ENCODE measurements at regions not wholly inside any gene's neighbourhood (a gene's known extent, or its start where the extent isn't known, plus 50 kb on each side); places are given as distances from the start of the nearest gene placed in this dataset.

GRCh38 chr6:44732243-44732642, 344.7 kb downstream of the CDC5L start:
- Histone ChIP-seq H3K27me3 (ENCODE audit: insufficient read depth, low read length, poor library complexity) (no peaks in the 10 kb centered on the region), H3K27ac (ENCODE audit: low read length) (no peak overlapping the region), H3K9me3 (ENCODE audit: insufficient read depth, low read length, severe bottlenecking) (no peaks in the 10 kb centered on the region), H2AFZ (ENCODE audit: low read depth, low read length) (no peak overlapping the region), H3K4me2 (ENCODE audit: insufficient read depth, low read length) (no peak overlapping the region), H3K4me1 (ENCODE audit: insufficient read depth, low read length) (no peaks in the 10 kb centered on the region), H3K79me2 (ENCODE audit: insufficient read depth, low read length) (no peaks in the 10 kb centered on the region), H3K4me3 (ENCODE audit: low read depth in 1 of 2, low read length in 2 of 2) (no peak overlapping the region), H4K20me1 (ENCODE audit: insufficient read depth, low read length) (no peaks in the 10 kb centered on the region), H3K36me3 (ENCODE audit: insufficient read depth, low read length) (no peaks in the 10 kb centered on the region), H3K9ac (ENCODE audit: low read depth, low read length) (no peak overlapping the region)
- TF ChIP-seq EZH2 (IDR thresholded peaks at IDR 0.05; ENCODE audit: borderline replicate concordance, low read depth, low read length, severe bottlenecking) (no peak), CTCF (IDR thresholded peaks at IDR 0.05; ENCODE audit: borderline replicate concordance, extremely low read depth, low read length, poor library complexity, severe bottlenecking) (no peak)
- DNase-seq = no peak
- no peak for ATAC-seq (ENCODE audit: insufficient read depth, low read depth)

- H3K27ac ChIP-seq (ENCODE audit: low read length) = no peak overlapping the region
These were observed 345.6 kb downstream of the CDC5L start for GRCh38 chr6:44733126-44733525.

GRCh38 chr6:44733868-44734267, 346.4 kb downstream of the CDC5L start:
- H3K9me3 ChIP-seq (ENCODE audit: insufficient read depth, low read length, severe bottlenecking) = no peaks in the 10 kb centered on the region
- H3K27me3 ChIP-seq (ENCODE audit: insufficient read depth, low read length, poor library complexity) = no peaks in the 10 kb centered on the region
- ATAC-seq (ENCODE audit: insufficient read depth, low read depth) (no peak), DNase-seq (no peak)
- H3K79me2 ChIP-seq (ENCODE audit: insufficient read depth, low read length) = no peaks in the 10 kb centered on the region
- 0 out of 2 replicates have a peak, but pooled peaks cover 3% of the 10 kb centered on the region for H3K4me1 ChIP-seq (ENCODE audit: insufficient read depth, low read length)
- TF ChIP-seq CTCF (IDR thresholded peaks at IDR 0.05; ENCODE audit: borderline replicate concordance, extremely low read depth, low read length, poor library complexity, severe bottlenecking) = no peak
- no peak for TF ChIP-seq EZH2 (IDR thresholded peaks at IDR 0.05; ENCODE audit: borderline replicate concordance, low read depth, low read length, severe bottlenecking)
- H2AFZ ChIP-seq (ENCODE audit: low read depth, low read length) = no peak overlapping the region
- H3K36me3 ChIP-seq (ENCODE audit: insufficient read depth, low read length) = no peaks in the 10 kb centered on the region
- H3K9ac ChIP-seq (ENCODE audit: low read depth, low read length) = no peak overlapping the region
- H4K20me1 ChIP-seq (ENCODE audit: insufficient read depth, low read length) = no peaks in the 10 kb centered on the region
- no peak overlapping the region for H3K4me3 ChIP-seq (ENCODE audit: low read depth in 1 of 2, low read length in 2 of 2)
- no peak overlapping the region for H3K4me2 ChIP-seq (ENCODE audit: insufficient read depth, low read length)
- no peak overlapping the region for H3K27ac ChIP-seq (ENCODE audit: low read length)

More at GRCh38 chr6:44733126-44733525, 345.6 kb downstream of the CDC5L start:
- Histone ChIP-seq H3K9me3 (ENCODE audit: insufficient read depth, low read length, severe bottlenecking) (no peaks in the 10 kb centered on the region), H3K4me2 (ENCODE audit: insufficient read depth, low read length) (no peak overlapping the region), H2AFZ (ENCODE audit: low read depth, low read length) (no peak overlapping the region), H4K20me1 (ENCODE audit: insufficient read depth, low read length) (no peaks in the 10 kb centered on the region), H3K4me3 (ENCODE audit: low read depth in 1 of 2, low read length in 2 of 2) (no peak overlapping the region), H3K9ac (ENCODE audit: low read depth, low read length) (no peak overlapping the region), H3K4me1 (ENCODE audit: insufficient read depth, low read length) (no peaks in the 10 kb centered on the region), H3K27me3 (ENCODE audit: insufficient read depth, low read length, poor library complexity) (no peaks in the 10 kb centered on the region), H3K79me2 (ENCODE audit: insufficient read depth, low read length) (no peaks in the 10 kb centered on the region), H3K36me3 (ENCODE audit: insufficient read depth, low read length) (no peaks in the 10 kb centered on the region)
- DNase-seq (no peak), ATAC-seq (ENCODE audit: insufficient read depth, low read depth) (no peak)
- no peak for TF ChIP-seq EZH2 (IDR thresholded peaks at IDR 0.05; ENCODE audit: borderline replicate concordance, low read depth, low read length, severe bottlenecking)
- no peak for TF ChIP-seq CTCF (IDR thresholded peaks at IDR 0.05; ENCODE audit: borderline replicate concordance, extremely low read depth, low read length, poor library complexity, severe bottlenecking)
